Left ventricle myocardium superior (tissue), 1 donor: ENCODE measurements at regions not wholly inside any gene's neighbourhood (a gene's known extent, or its start where the extent isn't known, plus 50 kb on each side); places are given as distances from the start of the nearest gene placed in this dataset.

Source experiments
- ATAC-seq: fragments of 200-7000 bp; cut with Tn5 transposase; one replicate; pipeline ENCODE4 v1.9.1; 2020; ENCODE audit warnings: mild to moderate bottlenecking, moderate library complexity
- DNase-seq: peaks from one replicate; pipeline ENCODE4 v3.0.0-alpha.2; 2020
- intact Hi-C: fragments of 100-400 bp; cut with micrococcal nuclease; formaldehyde crosslinking; loops from one replicate; pipeline ENCODE4 v1.11.0; 2022
- donor health status: DM: no; HTN: yes; CAD: no; lungs with severe emphysema.

- ATAC-seq (peak; percentile 63), DNase-seq (peak; percentile 35)
- intact Hi-C loops, result no loop called here
These were observed 182.2 kb downstream of the HERPUD2 start for GRCh38 chr7:35512716-35513115.

GRCh38 chr7:35508623-35509400 is 186.1 kb downstream of the HERPUD2 start:
- no peak for DNase-seq
- intact Hi-C loops, result no loop called here
- ATAC-seq, result no peak

GRCh38 chr7:35505066-35505465 is 189.9 kb downstream of the HERPUD2 start:
- ATAC-seq, result no peak
- intact Hi-C loops, result no loop called here
- no peak for DNase-seq

- ATAC-seq (no peak), DNase-seq (no peak)
- intact Hi-C loops, result no loop called here
These were observed 190.6 kb downstream of the HERPUD2 start for GRCh38 chr7:35504365-35504764.

- no peak for ATAC-seq
- DNase-seq, result no peak
- intact Hi-C loops, result no loop called here
These were observed 193.3 kb downstream of the HERPUD2 start for GRCh38 chr7:35501681-35502080.

- ATAC-seq (no peak), DNase-seq (no peak)
- intact Hi-C loops, result no loop called here
These were observed 195.7 kb downstream of the HERPUD2 start for GRCh38 chr7:35499226-35499625.

GRCh38 chr7:35498416-35498815 is 196.5 kb downstream of the HERPUD2 start:
- intact Hi-C loops, result no loop called here
- no peak for ATAC-seq

GRCh38 chr7:35495844-35496243 is 199.1 kb downstream of the HERPUD2 start:
- intact Hi-C loops, result no loop called here
- ATAC-seq (no peak), DNase-seq (no peak)

More at GRCh38 chr7:35498416-35498815, 196.5 kb downstream of the HERPUD2 start:
- no peak for DNase-seq

- intact Hi-C loops, result no loop called here
- DNase-seq (no peak), ATAC-seq (no peak)
These were observed 199.6 kb downstream of the HERPUD2 start for GRCh38 chr7:35495377-35495776.

- ATAC-seq, result no peak
- intact Hi-C loops, result no loop called here
- DNase-seq, result no peak
These were observed 200.5 kb downstream of the HERPUD2 start for GRCh38 chr7:35494407-35494806.

GRCh38 chr7:35492451-35493175 is 202.3 kb downstream of the HERPUD2 start:
- no peak for DNase-seq
- intact Hi-C loops, result no loop called here
- ATAC-seq, result peak; percentile 53

- ATAC-seq, result no peak
- DNase-seq, result no peak
- intact Hi-C loops, result no loop called here
These were observed 203.7 kb downstream of the HERPUD2 start for GRCh38 chr7:35491233-35491632.

- intact Hi-C loops, result no loop called here
- no peak for DNase-seq
- no peak for ATAC-seq
These were observed 207.1 kb downstream of the HERPUD2 start for GRCh38 chr7:35487841-35488240.

GRCh38 chr7:35487402-35487801 is 207.5 kb downstream of the HERPUD2 start:
- ATAC-seq (no peak), DNase-seq (no peak)
- intact Hi-C loops, result no loop called here

GRCh38 chr7:35485436-35485835 is 209.5 kb downstream of the HERPUD2 start:
- intact Hi-C loops, result no loop called here
- ATAC-seq, result no peak
- DNase-seq, result no peak

- no peak for DNase-seq
- intact Hi-C loops, result no loop called here
- ATAC-seq, result no peak
These were observed 211.4 kb downstream of the HERPUD2 start for GRCh38 chr7:35483568-35483967.

GRCh38 chr7:35482231-35482630 is 212.7 kb downstream of the HERPUD2 start:
- no peak for DNase-seq
- no peak for ATAC-seq
- intact Hi-C loops, result no loop called here

GRCh38 chr7:35480806-35481205 is 214.1 kb downstream of the HERPUD2 start:
- intact Hi-C loops, result no loop called here
- DNase-seq, result no peak
- ATAC-seq, result no peak

GRCh38 chr7:35477609-35478008 is 217.3 kb downstream of the HERPUD2 start:
- DNase-seq (no peak), ATAC-seq (no peak)
- intact Hi-C loops, result no loop called here

GRCh38 chr7:35474100-35474499 is 220.2 kb upstream of the TBX20 start:
- ATAC-seq (no peak), DNase-seq (no peak)
- intact Hi-C loops, result no loop called here

GRCh38 chr7:35468606-35469005 is 214.7 kb upstream of the TBX20 start:
- ATAC-seq (no peak), DNase-seq (no peak)
- intact Hi-C loops, result no loop called here
